NCI-H1694 treated with DMSO at 0.1 percent for 48 hours (cell line): ENCODE measurements at regions not wholly inside any gene's neighbourhood (a gene's known extent, or its start where the extent isn't known, plus 50 kb on each side); places are given as distances from the start of the nearest gene placed in this dataset.

Experiments used
- DNase-seq: peaks from one replicate; lab custom pipeline; 2025; lab: John Stamatoyannopoulos, UW

- DNase-seq, result no peak
Measured at GRCh38 chr17:5635949-5636348, 51.6 kb upstream of the NLRP1 start.

- DNase-seq, result no peak
Measured at GRCh38 chr17:5638596-5638995, 54.3 kb upstream of the NLRP1 start.

GRCh38 chr17:5640726-5641125 lies 56.4 kb upstream of the NLRP1 start:
- DNase-seq, result no peak

- no peak for DNase-seq
Measured at GRCh38 chr17:5642752-5643151, 58.4 kb upstream of the NLRP1 start.

DNA sequence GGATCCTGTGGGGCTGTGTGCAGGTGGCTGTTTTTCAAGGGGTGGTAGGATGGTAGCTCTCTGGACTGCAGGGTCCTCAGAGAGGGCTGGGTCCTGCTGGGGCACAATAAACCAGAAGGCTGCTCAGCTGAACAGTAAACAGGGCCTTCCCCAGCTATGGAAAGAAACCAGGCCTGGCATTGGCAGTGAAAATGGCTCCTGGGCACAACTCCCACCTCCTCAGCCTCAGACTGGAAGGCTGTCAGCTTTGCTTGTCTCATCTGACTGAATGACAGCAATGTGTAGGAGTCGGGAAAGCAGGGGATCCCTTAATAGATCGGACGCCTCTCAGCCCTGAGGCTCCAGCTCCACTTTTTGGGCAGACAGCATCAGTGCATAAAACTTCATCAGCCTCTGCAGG lies 59.8 kb upstream of the NLRP1 start:
- no peak for DNase-seq

DNA sequence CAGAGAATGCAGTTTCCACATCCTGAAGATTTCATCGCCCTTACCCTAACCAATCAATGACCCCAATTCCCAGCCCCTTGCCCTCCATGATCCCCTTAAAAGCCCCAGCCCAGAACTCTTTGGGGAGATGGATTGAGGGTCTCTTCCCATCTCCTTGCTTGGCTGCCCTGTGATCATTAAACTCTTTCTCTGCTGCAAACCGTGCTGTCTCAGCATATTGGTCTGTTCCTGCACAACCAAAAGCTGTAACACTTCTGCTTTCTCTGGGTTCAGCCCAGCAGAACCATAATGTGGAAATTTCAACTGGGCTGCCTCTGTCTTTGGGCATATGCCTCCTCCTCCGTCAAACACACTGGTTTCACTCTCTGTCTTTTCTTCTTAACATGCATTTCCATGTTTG lies 67.0 kb upstream of the NLRP1 start:
- no peak for DNase-seq

DNA sequence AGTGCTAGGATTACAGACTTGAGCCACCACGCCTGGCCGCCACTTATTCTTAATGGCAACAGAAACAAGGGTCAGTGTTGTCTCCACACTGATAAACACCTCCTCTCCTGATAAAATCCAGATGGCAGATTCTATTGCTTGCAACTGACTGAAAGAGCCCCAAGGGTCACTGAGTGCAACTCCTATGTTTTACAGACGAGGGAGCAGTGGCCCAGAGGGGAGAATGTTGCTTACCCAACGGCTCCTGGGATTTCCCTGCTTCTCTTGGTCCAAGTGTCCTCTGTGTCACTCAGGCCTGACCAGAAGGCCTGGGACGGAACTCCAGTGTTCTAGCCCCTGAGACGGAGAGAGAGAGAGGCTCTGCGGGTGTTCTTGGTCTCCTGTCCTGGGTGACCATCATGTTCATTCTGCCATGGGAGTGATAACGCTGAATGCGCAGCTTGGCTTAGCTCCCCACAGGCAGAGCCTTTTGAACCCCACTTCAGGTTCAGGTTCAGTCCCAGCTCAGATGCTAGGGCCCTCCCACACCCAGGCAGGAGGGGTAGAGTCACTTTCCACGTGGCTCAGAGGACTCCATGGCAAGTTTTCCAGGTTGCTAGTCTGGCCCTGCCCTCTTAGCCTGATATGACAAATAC lies 77.3 kb upstream of the NLRP1 start:
- no peak for DNase-seq

DNA sequence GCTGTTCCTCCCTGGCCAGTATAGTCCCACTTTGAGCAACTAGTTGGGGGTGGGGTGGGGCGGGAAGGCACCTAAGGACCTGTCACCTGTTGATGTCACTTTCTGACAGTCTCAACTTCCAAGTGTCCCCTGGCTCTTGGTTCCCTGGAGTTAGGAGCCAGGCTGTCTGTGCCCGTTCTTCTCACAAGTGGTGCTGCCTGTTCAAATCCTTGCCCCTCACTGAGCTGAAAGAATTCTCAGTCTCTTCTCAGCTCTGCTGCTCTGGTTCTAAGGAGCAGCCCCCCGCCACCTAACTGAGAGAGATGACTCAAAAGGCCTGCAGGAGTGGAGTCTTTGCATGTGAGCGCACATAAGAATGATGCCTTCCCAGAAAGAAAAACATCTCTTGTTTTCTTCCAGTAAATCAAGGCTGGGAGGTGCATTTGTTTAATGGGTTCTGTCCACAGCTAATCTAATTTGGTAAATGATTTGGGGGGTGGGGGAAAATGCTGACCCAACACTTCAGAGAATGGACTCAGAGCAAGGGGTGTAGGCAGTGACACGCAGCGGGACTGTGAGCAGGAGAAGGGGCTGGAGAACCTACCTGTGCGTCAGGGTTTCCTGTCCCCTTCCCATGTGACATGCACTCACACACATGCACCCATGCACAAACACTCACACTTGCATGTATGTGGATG lies 78.2 kb upstream of the NLRP1 start:
- DNase-seq, result no peak

DNA sequence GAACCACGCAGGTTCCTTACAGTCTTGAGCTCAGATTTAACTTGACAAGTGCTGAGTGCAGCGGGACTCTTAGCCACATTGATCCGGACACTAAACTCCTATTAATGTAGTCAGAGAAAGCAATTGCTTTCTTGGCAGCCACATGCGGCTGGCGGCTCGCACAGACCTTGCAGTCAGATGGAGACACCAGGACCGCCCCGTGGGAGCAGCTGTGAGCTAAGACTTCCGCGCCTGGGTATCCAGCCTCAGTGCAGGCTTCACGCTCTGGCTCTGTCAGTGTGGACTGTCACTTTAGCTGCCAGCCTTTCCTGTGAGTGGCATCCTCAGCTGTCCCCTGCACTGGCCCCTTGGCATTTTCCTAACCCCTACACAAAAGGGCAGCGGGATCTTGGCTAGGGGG lies 80.9 kb upstream of the NLRP1 start:
- DNase-seq, result peak; percentile 31

DNA sequence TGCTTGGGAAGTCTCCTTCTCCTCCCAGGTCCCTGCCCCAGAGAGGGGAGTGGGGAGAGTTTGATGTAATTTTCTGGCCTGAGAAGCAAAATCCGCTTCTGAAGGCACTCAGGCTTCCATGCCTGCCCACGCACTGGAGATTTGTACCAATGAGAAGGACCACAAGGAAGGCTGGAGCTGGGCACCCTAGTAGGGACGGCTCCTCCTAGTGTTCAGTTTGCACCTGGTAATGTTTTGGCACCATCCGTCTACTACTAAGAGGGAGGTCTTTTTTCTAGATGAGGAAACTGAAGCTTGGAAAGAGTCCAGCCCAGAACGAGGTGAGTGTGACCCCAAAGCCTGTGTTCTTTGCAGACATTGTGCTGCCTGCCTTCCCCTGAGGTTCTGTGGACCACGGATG lies 83.6 kb upstream of the NLRP1 start:
- DNase-seq, result no peak

GRCh38 chr17:5668557-5669138 lies 84.3 kb upstream of the NLRP1 start:
- no peak for DNase-seq

DNA sequence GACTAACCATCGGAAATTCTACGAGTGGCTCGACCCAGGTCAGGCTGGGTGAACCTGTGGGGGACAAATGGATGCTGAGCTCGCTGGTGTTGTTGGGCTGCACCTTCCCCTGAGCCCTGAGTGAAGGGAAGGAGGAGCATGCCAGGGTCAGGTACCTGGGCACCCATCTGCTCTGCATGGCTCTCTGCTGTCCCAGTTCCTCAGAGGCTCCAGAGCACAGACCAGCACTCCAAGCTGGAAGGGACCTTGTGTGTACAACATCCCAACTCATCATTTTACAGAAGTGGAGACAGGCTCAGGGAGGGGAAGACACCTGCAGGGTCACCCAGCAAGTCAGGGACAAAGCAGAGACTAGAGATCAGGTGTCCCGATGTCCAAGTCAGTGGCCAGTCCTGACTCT lies 84.9 kb upstream of the NLRP1 start:
- DNase-seq, result no peak

DNA sequence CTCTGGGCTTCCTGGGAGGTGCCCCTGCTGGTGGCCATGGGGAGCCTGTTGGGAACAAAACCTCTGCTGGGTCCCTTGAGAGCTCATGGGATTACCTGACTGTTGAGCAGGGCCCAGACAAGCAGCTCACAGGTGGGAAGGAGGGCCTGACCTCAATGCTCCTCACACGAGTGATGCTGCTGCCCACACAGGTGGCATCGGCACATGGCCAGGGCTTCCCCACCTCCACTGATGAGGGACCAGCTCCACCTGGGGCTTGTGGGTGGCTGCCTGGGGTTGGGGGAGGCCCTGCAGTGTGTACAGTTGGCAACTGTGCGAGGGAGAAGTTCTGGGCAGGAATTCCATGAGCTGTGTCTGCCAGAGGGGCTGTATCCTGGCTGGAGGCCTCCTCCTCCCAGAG lies 87.8 kb upstream of the NLRP1 start:
- DNase-seq, result no peak

- DNase-seq, result no peak
Measured at GRCh38 chr17:5672815-5673430, 88.6 kb upstream of the NLRP1 start.

- no peak for DNase-seq
Measured at GRCh38 chr17:5675625-5676421, 91.5 kb upstream of the NLRP1 start.

- DNase-seq, result no peak
Measured at GRCh38 chr17:5677620-5678019, 93.3 kb upstream of the NLRP1 start.

DNA sequence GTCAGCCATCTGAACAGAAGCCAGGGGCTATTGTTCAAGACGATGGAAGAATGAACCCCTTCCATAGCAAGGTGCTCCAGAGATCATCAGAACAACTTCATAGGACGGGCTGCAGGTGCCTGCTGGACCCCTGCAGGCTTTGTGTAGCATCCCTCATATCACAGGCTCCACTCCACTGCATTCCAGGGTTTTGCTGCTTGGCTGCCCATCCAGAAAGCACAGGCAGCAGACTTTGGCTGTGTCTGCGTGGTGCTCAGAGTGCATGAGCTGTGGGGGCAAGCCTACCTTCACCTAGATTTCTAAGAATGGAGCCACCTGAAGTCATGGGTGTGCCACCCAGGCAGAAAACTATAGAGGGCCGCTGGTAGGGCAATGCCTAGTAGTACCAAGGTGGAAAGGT lies 93.9 kb upstream of the NLRP1 start:
- DNase-seq, result no peak

DNA sequence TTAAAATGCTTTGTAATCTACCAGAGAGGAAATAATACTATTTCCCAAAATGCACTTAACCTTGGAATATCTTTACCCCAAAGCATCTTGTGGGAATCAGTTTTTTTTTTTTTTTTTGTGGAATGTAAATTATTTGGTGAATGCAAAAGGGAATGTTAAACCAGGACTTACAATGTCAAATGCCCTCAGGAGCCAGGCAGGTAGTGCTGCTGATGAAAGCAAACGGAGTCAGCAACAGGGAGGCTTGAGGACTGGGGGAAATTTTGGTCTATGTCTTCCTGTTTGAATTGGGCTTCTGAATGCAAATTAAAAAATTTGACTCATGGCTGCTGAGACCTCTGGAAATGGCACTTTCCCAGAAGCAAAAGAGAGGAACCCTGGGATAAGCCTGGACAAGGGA lies 96.5 kb upstream of the NLRP1 start:
- DNase-seq, result no peak

DNA sequence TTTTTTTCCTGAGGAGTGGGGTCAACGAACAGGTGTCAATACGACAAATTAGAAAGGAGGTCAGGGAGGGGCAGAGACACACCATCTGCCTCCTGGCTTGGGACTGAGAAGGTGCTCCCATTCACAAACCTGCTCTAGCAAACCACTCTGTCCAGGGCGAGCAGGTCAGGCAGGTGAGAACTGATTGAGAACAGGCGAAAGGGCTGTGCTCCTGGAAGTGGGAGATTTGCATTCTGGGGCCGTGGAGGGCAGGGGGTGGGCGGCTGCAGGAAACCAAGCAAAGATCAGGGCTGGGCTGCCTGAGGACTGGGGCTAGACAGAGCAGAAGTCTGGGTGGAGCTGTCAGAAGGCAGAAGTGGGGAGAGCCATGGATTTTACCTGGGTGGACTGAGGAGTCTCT lies 98.9 kb upstream of the NLRP1 start:
- no peak for DNase-seq

DNA sequence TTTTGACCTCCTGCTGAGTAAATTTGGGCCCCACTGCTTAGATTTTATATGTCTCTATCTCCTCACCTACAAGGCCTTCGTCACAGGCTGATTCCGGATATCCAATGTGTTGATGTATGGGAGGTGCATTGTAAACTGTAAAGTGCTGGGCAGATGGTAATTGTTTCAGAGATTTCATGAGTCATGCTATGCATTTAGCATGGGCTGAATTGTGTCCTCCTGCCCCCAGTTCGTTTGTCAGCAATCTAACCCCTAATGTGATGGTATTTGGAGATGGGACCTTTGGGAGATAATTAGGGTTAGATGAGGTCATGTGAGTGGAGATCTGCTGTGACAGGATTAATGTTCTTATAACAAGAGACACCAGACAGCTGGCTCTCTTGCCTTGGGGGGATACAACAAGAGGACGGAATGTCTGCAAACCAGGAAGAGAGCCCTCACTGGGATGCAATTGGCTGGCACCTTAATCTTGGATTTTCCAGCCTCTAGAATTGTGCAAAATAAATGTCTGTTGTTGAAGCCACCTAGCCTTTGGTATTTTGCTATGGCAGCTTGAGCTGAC lies 101.8 kb upstream of the NLRP1 start:
- DNase-seq, result peak; percentile 6

DNA sequence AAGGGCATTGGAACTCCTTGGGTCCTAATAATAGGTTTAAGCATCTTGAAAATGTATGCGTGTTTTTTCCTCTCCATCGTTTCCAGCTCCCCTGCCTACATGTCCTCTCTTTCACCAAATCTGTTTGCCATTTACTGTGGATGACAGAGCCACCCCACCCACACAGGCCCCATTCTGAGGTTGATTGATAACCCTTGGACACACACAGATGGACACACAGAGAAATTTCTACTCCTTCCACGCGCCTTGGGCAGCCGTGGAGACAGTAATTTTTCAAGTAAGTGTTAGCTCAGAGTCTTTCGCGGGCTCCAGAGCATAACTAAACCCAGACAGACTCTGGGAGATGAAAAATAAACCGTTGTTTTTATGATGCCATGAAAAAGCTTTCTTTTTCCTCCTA lies 103.3 kb upstream of the NLRP1 start:
- DNase-seq, result no peak

GRCh38 chr17:5693821-5694220 lies 109.5 kb upstream of the NLRP1 start:
- DNase-seq, result no peak
